A673 (cell line): ENCODE measurements at regions not wholly inside any gene's neighbourhood (a gene's known extent, or its start where the extent isn't known, plus 50 kb on each side); places are given as distances from the start of the nearest gene placed in this dataset.

Experiments
- BruUV-seq: library from RNA; stranded (reverse); fragments of 400-500 nt; replicated peaks from 2 replicates; lab custom pipeline; 2021; lab: Mats Ljungman, UMichigan
- CTCF ChIA-PET: fragments of 300-600 bp; sonication (Branson Sonifier 250); formaldehyde crosslinking; loops from one replicate; lab custom pipeline; 2022; ENCODE audit warnings: antibody characterized with exemption; lab: Charles Lee
- POLR2A ChIA-PET: fragments of 300-600 bp; sonication (Branson Sonifier 250); formaldehyde crosslinking; loops from one replicate; lab custom pipeline; 2022; ENCODE audit warnings: antibody characterized with exemption; ENCODE audit not compliant: low non-redundant PET; lab: Charles Lee
- DNase-seq: peaks from one replicate; pipeline ENCODE4 v3.0.0-alpha.2; 2015; ENCODE audit warnings: low spot score
- H3K27ac ChIP-seq: fragments of 200-600 bp; sonication (generic); 2 replicates; pipeline ENCODE4 v1.5.1; 2016; ENCODE audit warnings: mixed run types, low read depth, mild to moderate bottlenecking, mixed read lengths, antibody characterized with exemption, low read length; ENCODE audit not compliant: poor library complexity, severe bottlenecking
- H3K27me3 ChIP-seq: fragments of 200-600 bp; sonication (generic); replicated peaks from 2 replicates; pipeline ENCODE4 v1.6.1; 2017; ENCODE audit warnings: mixed run types, low read depth, mild to moderate bottlenecking, mixed read lengths, antibody characterized with exemption, low read length; ENCODE audit not compliant: insufficient read depth, poor library complexity
- H3K36me3 ChIP-seq: fragments of 200-600 bp; sonication (generic); 2 replicates; pipeline ENCODE4 v1.6.1; 2016; ENCODE audit warnings: mixed run types, mild to moderate bottlenecking, mixed read lengths, antibody characterized with exemption, low read length; ENCODE audit not compliant: insufficient read depth, poor library complexity, severe bottlenecking
- H3K4me1 ChIP-seq: fragments of 200-600 bp; sonication (generic); 2 replicates; pipeline ENCODE4 v1.6.1; 2017; ENCODE audit warnings: mixed run types, mild to moderate bottlenecking, mixed read lengths, antibody characterized with exemption, low read length; ENCODE audit not compliant: insufficient read depth, poor library complexity, severe bottlenecking
- H3K4me3 ChIP-seq: fragments of 200-600 bp; sonication (generic); 2 replicates; pipeline ENCODE4 v1.5.1; 2016; ENCODE audit warnings: low read depth, mixed run types, mild to moderate bottlenecking, mixed read lengths, low read length; ENCODE audit not compliant: poor library complexity, severe bottlenecking
- H3K9me3 ChIP-seq: fragments of 200-600 bp; sonication (generic); 2 replicates; pipeline ENCODE4 v1.6.1; 2016; ENCODE audit warnings: mixed run types, low read depth, mild to moderate bottlenecking, mixed read lengths, antibody characterized with exemption, low read length; ENCODE audit not compliant: poor library complexity, severe bottlenecking
- EZH2 ChIP-seq: fragments of 200-600 bp; sonication (generic); IDR thresholded peaks from 2 replicates; pipeline ENCODE4 v1.6.1; 2017; ENCODE audit warnings: borderline replicate concordance, low read depth, mild to moderate bottlenecking, mixed read lengths, antibody characterized with exemption, low read length; ENCODE audit not compliant: poor library complexity, severe bottlenecking
- intact Hi-C: fragments of 100-400 bp; cut with micrococcal nuclease; formaldehyde crosslinking; loops from one replicate; pipeline ENCODE4 v1.10.0; 2022; ENCODE audit not compliant: unreplicated experiment
- TF ChIP-seq, protein P1 (sequence below): fragments of 300-800, 200-600 bp; sonication (generic); conservative IDR thresholded peaks from 2 replicates; pipeline ENCODE4 v1.5.1; 2017; ENCODE audit warnings: low read depth, mild to moderate bottlenecking, antibody characterized with exemption, low read length, moderate library complexity, mixed read lengths

DNA sequence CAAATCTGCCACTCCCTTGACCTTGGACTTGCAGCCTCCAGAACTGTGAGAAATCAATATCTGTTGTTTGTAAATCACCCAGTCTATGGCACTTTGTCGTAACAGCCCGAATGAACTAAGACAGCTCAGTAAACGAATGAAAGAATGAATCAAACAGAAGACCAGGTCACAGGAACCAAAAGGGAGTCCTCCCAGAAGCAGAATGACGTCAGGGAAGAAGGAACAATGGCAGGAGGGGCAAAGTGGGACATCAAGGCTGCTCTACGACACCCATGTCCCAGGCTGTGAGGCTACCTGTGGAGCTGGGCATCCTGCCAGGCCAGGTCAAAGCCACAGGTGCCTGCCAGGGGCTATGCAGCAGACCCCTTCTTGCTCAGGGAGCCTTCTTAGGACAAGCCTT, 267.2 kb upstream of the PFKP start:
- ChIA-PET CTCF (no interaction called here), POLR2A (no interaction called here)
- Histone ChIP-seq H3K27me3 (peaks cover 45% of the 10 kb centered on the region), H3K4me1 (no peaks in the 10 kb centered on the region), H3K9me3 (peaks cover 6% of the 10 kb centered on the region), H3K27ac (no peak overlapping the region), H3K36me3 (no peaks in the 10 kb centered on the region), H3K4me3 (no peak overlapping the region)
- BruUV-seq = no TSS peak
- DNase-seq = no peak
- TF ChIP-seq EZH2 = no peak
- TF ChIP-seq, protein P1, sequence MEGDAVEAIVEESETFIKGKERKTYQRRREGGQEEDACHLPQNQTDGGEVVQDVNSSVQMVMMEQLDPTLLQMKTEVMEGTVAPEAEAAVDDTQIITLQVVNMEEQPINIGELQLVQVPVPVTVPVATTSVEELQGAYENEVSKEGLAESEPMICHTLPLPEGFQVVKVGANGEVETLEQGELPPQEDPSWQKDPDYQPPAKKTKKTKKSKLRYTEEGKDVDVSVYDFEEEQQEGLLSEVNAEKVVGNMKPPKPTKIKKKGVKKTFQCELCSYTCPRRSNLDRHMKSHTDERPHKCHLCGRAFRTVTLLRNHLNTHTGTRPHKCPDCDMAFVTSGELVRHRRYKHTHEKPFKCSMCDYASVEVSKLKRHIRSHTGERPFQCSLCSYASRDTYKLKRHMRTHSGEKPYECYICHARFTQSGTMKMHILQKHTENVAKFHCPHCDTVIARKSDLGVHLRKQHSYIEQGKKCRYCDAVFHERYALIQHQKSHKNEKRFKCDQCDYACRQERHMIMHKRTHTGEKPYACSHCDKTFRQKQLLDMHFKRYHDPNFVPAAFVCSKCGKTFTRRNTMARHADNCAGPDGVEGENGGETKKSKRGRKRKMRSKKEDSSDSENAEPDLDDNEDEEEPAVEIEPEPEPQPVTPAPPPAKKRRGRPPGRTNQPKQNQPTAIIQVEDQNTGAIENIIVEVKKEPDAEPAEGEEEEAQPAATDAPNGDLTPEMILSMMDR = no peak
- intact Hi-C loops = no loop called here

DNA sequence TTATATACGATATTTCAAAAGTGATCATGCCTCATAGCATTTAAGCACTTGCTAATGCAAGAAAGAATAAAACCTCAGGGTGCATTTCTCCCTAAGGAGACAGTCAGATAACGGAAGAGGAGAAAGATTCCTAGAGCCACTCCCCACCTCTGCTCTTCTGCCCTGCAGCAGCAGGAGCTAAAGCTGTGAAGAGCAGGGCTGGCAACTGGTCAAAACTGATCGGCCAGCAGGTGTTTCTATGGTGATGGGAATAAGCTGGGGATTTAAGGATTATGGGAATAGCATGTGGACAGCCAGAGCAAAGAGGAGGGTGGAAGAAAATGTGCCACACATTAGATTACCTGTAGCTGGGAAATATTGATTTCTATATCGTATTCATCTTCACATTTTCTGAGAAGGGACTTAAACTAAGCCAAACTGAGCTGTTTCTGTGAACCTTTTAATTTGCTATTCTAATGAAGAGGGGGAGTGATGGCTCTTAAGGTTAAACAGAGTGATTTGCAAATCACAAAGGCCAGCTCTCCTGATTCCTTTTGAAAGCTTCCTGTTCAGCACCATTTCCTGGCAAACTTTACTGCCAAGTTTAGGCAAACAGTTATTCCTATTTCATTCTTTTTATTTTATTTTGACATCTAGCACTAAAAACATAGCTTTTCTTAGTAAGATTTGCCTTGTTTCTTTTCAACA, 268.9 kb upstream of the PFKP start:
- Histone ChIP-seq H3K4me1 (no peaks in the 10 kb centered on the region), H3K4me3 (no peak overlapping the region), H3K36me3 (no peaks in the 10 kb centered on the region), H3K27ac (no peak overlapping the region), H3K9me3 (peaks cover 6% of the 10 kb centered on the region), H3K27me3 (peaks cover 47% of the 10 kb centered on the region)
- DNase-seq = no peak
- ChIA-PET CTCF (no interaction called here), POLR2A (no interaction called here)
- no TSS peak for BruUV-seq
- TF ChIP-seq, protein P1 = no peak
- no peak for TF ChIP-seq EZH2
- intact Hi-C loops = no loop called here

DNA sequence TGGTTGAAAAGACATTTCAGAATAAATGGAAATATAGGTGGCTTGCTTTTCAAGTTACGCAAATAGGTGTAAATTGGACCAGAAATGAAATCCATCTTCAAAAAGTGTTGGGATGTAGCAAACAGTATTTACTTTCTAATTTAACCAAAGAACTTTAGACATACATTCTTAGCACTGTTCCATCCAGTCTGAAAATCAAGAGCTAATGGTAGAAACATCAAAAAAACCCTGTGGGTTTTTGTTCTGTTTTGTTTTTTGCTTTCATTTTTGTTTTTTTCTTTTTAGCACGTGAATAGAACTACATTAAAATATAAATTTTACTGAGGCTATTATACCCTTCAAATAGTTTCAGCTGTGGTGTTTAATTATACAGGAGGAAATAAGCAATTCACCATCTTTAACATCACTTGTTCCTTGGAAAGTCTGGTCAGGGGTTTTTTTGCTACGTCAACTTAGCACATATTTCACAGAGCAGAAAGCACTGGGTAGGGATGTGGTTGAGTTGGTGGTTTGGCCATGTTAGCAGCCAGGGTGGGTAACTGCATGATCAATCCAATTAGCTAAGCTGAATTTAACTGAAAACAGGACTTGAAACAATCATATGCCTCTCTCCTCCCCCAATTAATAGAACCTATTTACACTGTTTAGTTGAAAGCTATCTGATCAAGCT, 275.4 kb upstream of the PFKP start:
- Histone ChIP-seq H3K36me3 (no peaks in the 10 kb centered on the region), H3K4me1 (no peaks in the 10 kb centered on the region), H3K9me3 (peaks cover 5% of the 10 kb centered on the region), H3K27me3 (peaks cover 91% of the 10 kb centered on the region), H3K27ac (no peak overlapping the region), H3K4me3 (no peak overlapping the region)
- BruUV-seq = no TSS peak
- TF ChIP-seq, protein P1 = no peak
- no peak for TF ChIP-seq EZH2
- intact Hi-C loops = no loop called here
- ChIA-PET POLR2A (no interaction called here), CTCF (no interaction called here)
- no peak for DNase-seq
